Neuron (in vitro differentiated cells): ENCODE measurements at regions not wholly inside any gene's neighbourhood (a gene's known extent, or its start where the extent isn't known, plus 50 kb on each side); places are given as distances from the start of the nearest gene placed in this dataset.

Experiments used
- H2AFZ ChIP-seq: one replicate; pipeline ENCODE4 v1.6.1; 2013; ENCODE audit warnings: low read depth, mild to moderate bottlenecking, inconsistent platforms, low read length, moderate library complexity
- H3K27me3 ChIP-seq: one replicate; pipeline ENCODE4 v1.6.1; 2013; ENCODE audit warnings: low read length; ENCODE audit not compliant: insufficient read depth
- H3K36me3 ChIP-seq: one replicate; pipeline ENCODE4 v1.6.1; 2013; ENCODE audit warnings: low read length; ENCODE audit not compliant: insufficient read depth
- H3K4me1 ChIP-seq: one replicate; pipeline ENCODE4 v1.6.1; 2013; ENCODE audit warnings: low read length; ENCODE audit not compliant: insufficient read depth
- H3K4me3 ChIP-seq: 2 replicates; pipeline ENCODE4 v1.5.1; 2013; ENCODE audit warnings: mild to moderate bottlenecking, low read length, moderate library complexity
- H3K9me3 ChIP-seq: one replicate; pipeline ENCODE4 v1.6.1; 2013; ENCODE audit warnings: low read length

DNA sequence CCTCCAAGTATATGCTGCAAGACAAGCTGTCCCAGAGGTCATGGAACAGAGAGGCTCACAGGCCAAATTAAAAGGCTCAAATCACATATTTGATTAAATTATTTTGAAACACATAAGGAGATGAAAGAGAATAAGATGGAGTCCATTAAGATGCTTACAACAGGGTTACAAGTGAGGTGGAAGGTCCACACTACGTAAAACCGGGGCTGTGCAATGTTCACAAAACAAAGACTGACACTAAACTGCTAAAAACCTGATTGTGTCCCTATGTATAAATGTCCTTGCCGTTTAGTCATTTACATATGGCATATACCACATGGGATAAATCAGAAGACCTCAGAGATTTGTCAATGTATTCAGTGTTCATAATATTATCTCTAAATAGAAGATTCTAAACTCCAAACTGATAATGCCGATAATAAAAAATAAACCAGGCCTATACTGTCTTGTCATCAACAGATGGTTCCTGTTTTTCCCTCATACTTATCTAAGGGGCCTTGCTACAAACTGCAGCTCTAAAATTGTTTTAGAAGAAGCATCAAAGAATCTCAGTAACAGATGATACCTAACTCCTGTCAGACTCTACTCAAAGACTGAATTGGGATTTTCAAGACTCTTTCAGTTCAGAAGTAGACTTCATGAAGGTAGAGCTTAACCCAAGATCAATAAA is 51.8 kb upstream of the RIPOR2 start:
- no peak overlapping the region for H3K4me3 ChIP-seq
- no peaks in the 10 kb centered on the region for H3K9me3 ChIP-seq
- H3K27me3 ChIP-seq: no peaks in the 10 kb centered on the region
- no peaks in the 10 kb centered on the region for H3K36me3 ChIP-seq
- no peak overlapping the region for H2AFZ ChIP-seq
- peaks cover 17% of the 10 kb centered on the region for H3K4me1 ChIP-seq

- no peaks in the 10 kb centered on the region for H3K27me3 ChIP-seq
- H2AFZ ChIP-seq: no peak overlapping the region
- peaks cover 1% of the 10 kb centered on the region for H3K9me3 ChIP-seq
- no peaks in the 10 kb centered on the region for H3K36me3 ChIP-seq
- H3K4me1 ChIP-seq: peaks cover 12% of the 10 kb centered on the region
- H3K4me3 ChIP-seq: no peak overlapping the region
Observed at GRCh38 chr6:24988562-24988961, 52.8 kb upstream of the RIPOR2 start.

DNA sequence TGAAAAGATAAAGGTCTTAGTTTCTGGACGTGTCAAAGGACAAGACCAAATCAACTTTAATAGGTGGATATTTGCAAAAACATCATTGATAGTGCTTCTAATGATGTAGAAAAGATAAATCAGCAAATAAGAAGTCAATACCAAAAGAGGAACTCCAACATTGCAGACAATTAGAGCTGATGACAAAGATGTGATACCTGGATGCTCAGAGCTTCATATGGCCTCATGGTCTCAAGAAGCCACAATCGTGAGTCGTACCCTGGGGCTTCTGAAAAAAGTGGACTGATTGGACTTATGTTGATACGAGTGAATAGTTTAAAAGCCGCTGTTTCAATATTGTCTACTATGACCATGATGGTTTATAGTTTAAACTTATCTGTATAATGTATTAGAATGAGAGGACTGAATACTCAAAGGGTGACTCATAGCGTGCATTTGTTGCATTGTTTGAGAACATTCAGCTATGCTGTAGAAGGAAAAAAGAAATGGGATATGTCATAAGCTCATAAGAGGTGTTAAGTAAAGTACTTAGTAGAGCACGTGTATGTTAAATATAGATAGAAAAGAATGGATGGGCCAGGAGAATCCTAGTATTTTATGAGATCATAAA is 54.6 kb upstream of the RIPOR2 start:
- Histone ChIP-seq H2AFZ (no peak overlapping the region), H3K4me1 (peaks cover 7% of the 10 kb centered on the region), H3K4me3 (no peak overlapping the region), H3K9me3 (peaks cover 1% of the 10 kb centered on the region), H3K36me3 (no peaks in the 10 kb centered on the region), H3K27me3 (no peaks in the 10 kb centered on the region)

- H3K27me3 ChIP-seq: no peaks in the 10 kb centered on the region
- peaks cover 1% of the 10 kb centered on the region for H3K9me3 ChIP-seq
- no peaks in the 10 kb centered on the region for H3K36me3 ChIP-seq
- H3K4me1 ChIP-seq: no peaks in the 10 kb centered on the region
- H3K4me3 ChIP-seq: no peak overlapping the region
- H2AFZ ChIP-seq: no peak overlapping the region
Observed at GRCh38 chr6:24990944-24991809, 55.4 kb upstream of the RIPOR2 start.

- no peaks in the 10 kb centered on the region for H3K27me3 ChIP-seq
- H3K36me3 ChIP-seq: no peaks in the 10 kb centered on the region
- H3K4me1 ChIP-seq: no peaks in the 10 kb centered on the region
- no peak overlapping the region for H3K4me3 ChIP-seq
- peaks cover 1% of the 10 kb centered on the region for H3K9me3 ChIP-seq
- H2AFZ ChIP-seq: no peak overlapping the region
Observed at GRCh38 chr6:24991810-24992467, 56.2 kb upstream of the RIPOR2 start.

DNA sequence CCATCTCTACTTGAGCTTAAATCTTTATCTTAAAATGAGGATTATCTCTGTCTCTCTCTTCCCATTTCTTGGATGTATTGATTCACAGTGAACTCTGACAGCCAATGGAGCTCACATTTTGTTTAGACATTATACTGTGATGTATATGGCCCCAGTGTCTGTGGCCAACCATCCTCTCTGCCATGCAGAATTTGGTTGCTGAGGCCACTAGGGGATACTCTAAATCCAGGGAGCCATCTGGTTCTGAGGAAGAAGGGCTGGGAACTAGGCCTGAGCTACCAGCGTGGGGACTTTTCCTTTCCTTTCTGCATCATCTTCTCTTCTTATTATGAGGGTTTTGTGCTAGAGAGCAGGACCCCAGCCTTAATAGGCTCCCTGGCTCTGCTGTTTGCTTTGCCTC is 59.1 kb upstream of the RIPOR2 start:
- Histone ChIP-seq H3K27me3 (no peaks in the 10 kb centered on the region), H3K4me3 (no peak overlapping the region), H3K36me3 (no peaks in the 10 kb centered on the region), H3K4me1 (no peaks in the 10 kb centered on the region), H2AFZ (no peak overlapping the region), H3K9me3 (peaks cover 1% of the 10 kb centered on the region)

DNA sequence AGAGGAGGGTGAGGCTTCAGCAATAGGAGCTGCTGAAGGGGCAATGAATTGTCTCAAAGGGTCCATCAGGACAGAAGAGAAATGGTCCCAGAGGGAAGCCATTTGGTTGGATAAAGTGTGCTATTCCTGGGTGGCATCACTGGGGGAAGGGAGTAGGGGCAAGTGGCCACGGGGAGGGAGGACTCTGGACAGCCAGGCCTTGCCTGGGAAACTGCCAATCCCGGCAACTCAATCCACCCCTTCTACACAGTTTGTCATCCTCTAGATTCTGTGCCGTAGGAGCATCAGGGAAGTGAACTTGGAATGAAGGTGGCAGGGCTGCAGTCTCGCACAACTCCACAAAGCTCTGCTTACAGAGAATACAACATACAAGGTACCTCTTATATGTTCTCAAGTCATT is 59.5 kb upstream of the RIPOR2 start:
- Histone ChIP-seq H3K4me3 (no peak overlapping the region), H3K27me3 (no peaks in the 10 kb centered on the region), H3K9me3 (peaks cover 1% of the 10 kb centered on the region), H2AFZ (no peak overlapping the region), H3K4me1 (no peaks in the 10 kb centered on the region), H3K36me3 (no peaks in the 10 kb centered on the region)

- no peaks in the 10 kb centered on the region for H3K36me3 ChIP-seq
Observed at GRCh38 chr6:24996269-24996836, 60.6 kb upstream of the RIPOR2 start.

GRCh38 chr6:24997231-24997630 is 61.5 kb upstream of the RIPOR2 start:
- no peaks in the 10 kb centered on the region for H3K27me3 ChIP-seq
- H2AFZ ChIP-seq: no peak overlapping the region

More at GRCh38 chr6:24996269-24996836, 60.6 kb upstream of the RIPOR2 start:
- H3K4me3 ChIP-seq: no peak overlapping the region
- no peak overlapping the region for H2AFZ ChIP-seq
- H3K9me3 ChIP-seq: peaks cover 1% of the 10 kb centered on the region
- H3K4me1 ChIP-seq: no peaks in the 10 kb centered on the region
- no peaks in the 10 kb centered on the region for H3K27me3 ChIP-seq

DNA sequence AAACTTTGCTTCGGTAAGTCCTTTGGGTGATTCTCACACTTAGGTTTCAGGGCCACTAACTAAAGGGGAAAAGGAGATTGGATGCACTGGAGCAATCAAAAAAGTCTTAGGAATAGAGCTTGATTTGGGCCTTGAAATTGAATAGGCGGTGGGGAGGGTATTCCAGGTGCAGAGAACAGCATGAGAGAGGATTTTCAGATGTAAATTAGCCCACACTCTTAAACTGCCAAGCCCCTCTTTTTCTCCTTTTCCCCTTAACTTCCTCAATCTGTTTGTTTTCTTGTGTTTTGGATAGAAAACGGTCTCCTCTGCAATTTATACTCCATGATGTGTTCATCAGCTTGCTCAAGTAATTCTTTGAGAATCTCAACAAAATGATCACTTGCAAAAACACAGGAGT is 62.1 kb upstream of the RIPOR2 start:
- H2AFZ ChIP-seq: no peak overlapping the region
- peaks cover 2% of the 10 kb centered on the region for H3K4me1 ChIP-seq
- no peaks in the 10 kb centered on the region for H3K27me3 ChIP-seq
- H3K36me3 ChIP-seq: no peaks in the 10 kb centered on the region
- peaks cover 1% of the 10 kb centered on the region for H3K9me3 ChIP-seq
- H3K4me3 ChIP-seq: no peak overlapping the region

More at GRCh38 chr6:24997231-24997630, 61.5 kb upstream of the RIPOR2 start:
- Histone ChIP-seq H3K4me1 (no peaks in the 10 kb centered on the region), H3K4me3 (no peak overlapping the region), H3K36me3 (no peaks in the 10 kb centered on the region), H3K9me3 (peaks cover 1% of the 10 kb centered on the region)

DNA sequence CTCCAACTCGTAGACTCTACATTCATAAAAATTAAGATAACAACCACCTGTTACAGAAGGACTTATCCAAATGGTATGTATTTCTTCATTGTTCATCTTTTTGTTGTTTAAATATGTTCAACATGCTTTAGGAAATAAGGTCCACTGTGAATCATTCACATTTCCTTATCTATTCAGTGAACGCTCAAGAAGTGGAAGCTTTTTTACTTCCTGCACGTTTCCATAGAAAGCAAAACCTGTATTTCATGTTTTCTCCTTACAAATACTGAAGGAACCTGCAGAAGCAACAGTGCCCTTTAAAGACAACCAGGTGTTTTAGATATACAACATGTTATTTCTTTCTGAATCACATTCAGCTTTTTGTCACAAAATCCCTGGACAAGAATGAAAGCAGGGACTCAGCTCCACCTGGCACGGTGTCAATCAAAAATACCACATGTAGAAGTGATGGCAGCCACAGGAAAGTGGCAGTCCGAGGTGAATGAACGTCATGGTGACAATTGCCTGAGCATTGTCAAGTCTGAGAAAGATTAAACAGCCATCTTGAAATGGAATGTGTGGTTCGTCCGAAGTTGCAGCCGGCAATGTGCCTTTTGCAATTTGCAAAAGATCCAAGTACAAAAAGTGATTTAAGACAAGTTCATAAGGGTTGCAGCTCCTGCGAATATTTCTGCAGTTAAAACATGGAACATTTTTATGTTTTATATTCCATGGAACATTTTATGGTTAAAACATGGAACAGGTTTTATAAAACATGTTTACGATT is 66.7 kb upstream of the RIPOR2 start:
- Histone ChIP-seq H3K4me3 (no peak overlapping the region), H3K36me3 (no peaks in the 10 kb centered on the region), H2AFZ (no peak overlapping the region), H3K4me1 (peaks cover 2% of the 10 kb centered on the region), H3K9me3 (no peaks in the 10 kb centered on the region), H3K27me3 (no peaks in the 10 kb centered on the region)

DNA sequence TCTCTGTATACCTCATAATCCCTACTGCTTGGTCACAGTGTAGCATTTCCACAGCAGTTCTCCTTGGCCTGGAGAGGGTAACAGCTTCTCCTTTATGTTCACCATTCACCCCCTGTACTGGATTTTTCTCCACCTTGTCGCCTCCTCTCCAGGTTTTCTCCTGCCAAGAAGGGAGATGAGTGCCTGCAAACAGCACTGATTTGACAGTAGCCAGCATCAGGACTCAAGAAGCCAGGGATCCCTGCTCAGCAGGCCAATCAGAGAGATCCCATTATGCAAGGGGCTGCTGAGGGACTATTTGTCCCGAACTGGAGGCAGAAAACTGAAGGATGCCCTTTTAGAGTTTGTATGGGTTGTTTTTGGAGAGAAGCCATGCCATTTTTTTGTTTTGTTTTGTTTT is 68.6 kb upstream of the RIPOR2 start:
- Histone ChIP-seq H3K27me3 (no peaks in the 10 kb centered on the region), H3K4me1 (peaks cover 2% of the 10 kb centered on the region), H3K4me3 (no peak overlapping the region), H2AFZ (no peak overlapping the region), H3K36me3 (no peaks in the 10 kb centered on the region), H3K9me3 (no peaks in the 10 kb centered on the region)
